ENCODE measurements at regions not wholly inside any gene's neighbourhood (a gene's known extent, or its start where the extent isn't known, plus 50 kb on each side); places are given as distances from the start of the nearest gene placed in this dataset.

DNA sequence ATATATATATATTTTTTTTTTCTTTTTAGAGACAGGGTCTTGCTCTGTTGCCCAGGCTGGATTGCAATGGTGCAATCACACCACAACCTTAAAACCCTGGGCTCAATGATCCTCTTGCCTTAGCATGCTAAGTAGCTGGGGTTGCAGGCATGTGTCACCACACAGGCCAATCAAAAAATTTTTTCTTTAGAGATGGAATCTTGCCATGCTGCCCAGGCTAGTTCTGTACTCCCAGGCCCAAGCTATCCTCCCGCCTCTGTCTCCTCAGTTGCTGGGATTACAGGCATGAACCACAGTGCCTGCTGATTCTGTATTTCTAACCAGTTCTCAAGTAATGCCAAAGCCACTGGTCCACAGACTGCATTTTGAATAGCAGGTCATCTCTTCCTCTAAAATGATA lies 291.3 kb upstream of the ZPLD1 start:
- intact Hi-C loops (cut with DNase I), result no loop called here
- Histone ChIP-seq H3K27ac (no peak overlapping the region), H3K27me3 (no peaks in the 10 kb centered on the region), H3K36me3 (no peaks in the 10 kb centered on the region), H3K9me3 (no peaks in the 10 kb centered on the region), H3K4me1 (peaks cover 0 to 16% of the 10 kb centered on the region in 2 donors), H3K4me3 (no peak overlapping the region)
- TF ChIP-seq CTCF (IDR thresholded peaks at IDR 0.05), result no peak
- no peak for DNase-seq (ENCODE audit: low spot score in 2 of 2)

GRCh38 chr3:102144063-102144462 lies 290.8 kb upstream of the ZPLD1 start:
- Histone ChIP-seq H3K9me3 (no peaks in the 10 kb centered on the region), H3K36me3 (no peaks in the 10 kb centered on the region), H3K4me1 (peaks cover 0 to 16% of the 10 kb centered on the region in 2 donors), H3K27ac (no peak overlapping the region), H3K4me3 (no peak overlapping the region), H3K27me3 (no peaks in the 10 kb centered on the region)
- no peak for DNase-seq (ENCODE audit: low spot score in 2 of 2)
- no peak for TF ChIP-seq CTCF (IDR thresholded peaks at IDR 0.05)
- intact Hi-C loops (cut with DNase I), result no loop called here

DNA sequence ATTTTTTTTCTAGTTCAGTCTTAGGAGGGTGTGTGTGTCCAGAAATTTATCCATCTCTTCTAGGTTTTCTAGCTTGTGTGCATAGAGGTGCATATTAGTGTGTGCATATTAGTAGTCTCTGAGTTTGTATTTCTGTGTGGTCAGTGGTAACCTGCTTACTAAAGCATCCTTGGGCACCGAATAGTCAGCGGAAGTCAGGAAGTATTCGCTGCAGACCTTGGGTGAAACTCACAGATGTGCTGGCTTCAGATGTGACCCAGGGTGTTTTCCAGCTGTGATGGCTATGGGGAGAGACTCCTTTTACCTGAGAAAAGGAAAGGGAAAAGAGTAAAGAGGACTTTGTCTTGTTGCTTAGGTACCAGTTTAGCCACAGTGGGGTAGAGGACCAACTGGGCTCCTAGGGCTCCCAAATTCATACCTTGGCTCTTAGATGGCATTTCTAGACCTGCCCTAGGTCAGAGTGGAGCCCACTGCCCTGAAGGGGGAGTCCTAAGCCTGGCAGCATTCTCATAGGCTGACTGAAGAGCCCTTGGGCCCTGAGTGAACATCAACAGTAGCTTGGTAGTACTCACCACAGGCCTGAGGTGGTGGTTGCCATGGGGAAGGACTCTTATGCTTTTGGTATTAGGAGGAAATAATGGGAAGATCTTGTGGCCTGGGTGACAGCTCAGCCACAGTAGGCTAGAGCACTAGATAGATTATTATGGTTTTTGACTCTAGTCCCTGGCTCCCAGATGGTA lies 286.0 kb upstream of the ZPLD1 start:
- H3K4me1 ChIP-seq, result no peaks in the 10 kb centered on the region
- no peaks in the 10 kb centered on the region for H3K9me3 ChIP-seq
- H3K27ac ChIP-seq, result no peak overlapping the region
- no peak overlapping the region for H3K4me3 ChIP-seq
- no peak for TF ChIP-seq CTCF (IDR thresholded peaks at IDR 0.05)
- intact Hi-C loops (cut with DNase I), result no loop called here
- no peaks in the 10 kb centered on the region for H3K27me3 ChIP-seq
- DNase-seq (ENCODE audit: low spot score in 2 of 2), result no peak
- H3K36me3 ChIP-seq, result no peaks in the 10 kb centered on the region

- no peak overlapping the region for H3K4me3 ChIP-seq
- peaks cover 0 to 2% of the 10 kb centered on the region in 2 donors for H3K9me3 ChIP-seq
- no peaks in the 10 kb centered on the region for H3K36me3 ChIP-seq
- DNase-seq (ENCODE audit: low spot score in 2 of 2), result no peak
- intact Hi-C loops (cut with DNase I), result no loop called here
- H3K4me1 ChIP-seq, result no peaks in the 10 kb centered on the region
- H3K27me3 ChIP-seq, result no peaks in the 10 kb centered on the region
- H3K27ac ChIP-seq, result no peak overlapping the region
- no peak for TF ChIP-seq CTCF (IDR thresholded peaks at IDR 0.05)
These were observed 282.9 kb upstream of the ZPLD1 start for GRCh38 chr3:102151935-102152334.

DNA sequence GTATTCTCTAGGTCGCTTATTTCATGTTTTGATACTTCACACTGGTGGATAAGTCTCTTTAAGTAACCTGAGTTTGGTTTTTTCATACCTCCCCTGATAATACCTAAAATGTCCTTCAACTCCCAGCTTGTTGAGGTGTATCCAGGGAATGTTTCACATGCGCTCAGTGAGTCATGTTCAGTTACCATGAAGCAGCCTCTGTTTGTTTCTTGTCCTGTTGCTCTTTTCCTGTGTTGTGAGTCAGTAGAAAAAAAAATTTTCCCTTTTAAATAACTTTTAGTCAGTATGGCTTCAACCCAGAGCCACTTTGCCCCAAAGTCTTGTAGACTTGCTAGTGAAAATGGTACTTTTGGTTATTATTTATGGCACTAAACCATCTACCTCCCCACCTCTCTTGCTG lies 278.4 kb upstream of the ZPLD1 start:
- intact Hi-C loops (cut with DNase I), result loop anchor here (1.0 kb wide), 1 partner anchor 26 kb away; no protein-coding TSS in a partner anchor
- DNase-seq (ENCODE audit: low spot score in 2 of 2), result peak in 1 of 2 donors; percentile 79
- TF ChIP-seq CTCF (IDR thresholded peaks at IDR 0.05), result no peak
- Histone ChIP-seq H3K9me3 (peaks cover 0 to 2% of the 10 kb centered on the region in 2 donors), H3K27ac (peak overlapping the region; percentile 62 to 69), H3K36me3 (no peaks in the 10 kb centered on the region), H3K4me1 (no peaks in the 10 kb centered on the region), H3K27me3 (no peaks in the 10 kb centered on the region), H3K4me3 (no peak overlapping the region)

All from ascending aorta (tissue), 2 donors.